ENCODE measurements at regions not wholly inside any gene's neighbourhood (a gene's known extent, or its start where the extent isn't known, plus 50 kb on each side); places are given as distances from the start of the nearest gene placed in this dataset.
A peak's percentile ranks its signal among the peaks of the same experiment; 100 is the strongest.

DNA sequence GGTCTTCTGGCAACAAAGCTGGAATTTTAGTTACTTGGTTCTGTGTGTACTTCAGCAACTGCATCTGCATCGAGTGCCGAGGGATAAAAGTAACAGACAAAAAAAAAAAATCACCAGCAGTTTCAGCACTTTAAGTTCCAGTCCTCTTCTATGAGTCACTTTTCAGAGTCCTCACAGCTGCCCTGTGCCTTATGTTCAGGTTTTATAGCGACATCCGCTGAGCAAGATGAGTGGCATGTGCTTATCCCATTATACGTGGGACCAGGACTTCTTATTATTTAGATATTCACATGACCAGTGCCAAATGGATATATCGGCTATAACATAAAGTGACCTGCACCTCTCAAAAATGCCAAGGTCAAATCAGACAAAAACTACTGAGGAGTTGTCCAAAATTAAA, 242.9 kb downstream of the FOXA2 start:
- Mint-ChIP-seq H3K27ac (ENCODE audit: unreplicated experiment) (no peak overlapping the region), H3K9me3 (no peaks in the 10 kb centered on the region), H3K27me3 (ENCODE audit: low read depth) (peaks cover 71% of the 10 kb centered on the region), H3K4me1 (no peaks in the 10 kb centered on the region), H3K4me3 (no peak overlapping the region), H3K36me3 (ENCODE audit: low read depth) (no peaks in the 10 kb centered on the region)
- TF ChIP-seq, protein P1, sequence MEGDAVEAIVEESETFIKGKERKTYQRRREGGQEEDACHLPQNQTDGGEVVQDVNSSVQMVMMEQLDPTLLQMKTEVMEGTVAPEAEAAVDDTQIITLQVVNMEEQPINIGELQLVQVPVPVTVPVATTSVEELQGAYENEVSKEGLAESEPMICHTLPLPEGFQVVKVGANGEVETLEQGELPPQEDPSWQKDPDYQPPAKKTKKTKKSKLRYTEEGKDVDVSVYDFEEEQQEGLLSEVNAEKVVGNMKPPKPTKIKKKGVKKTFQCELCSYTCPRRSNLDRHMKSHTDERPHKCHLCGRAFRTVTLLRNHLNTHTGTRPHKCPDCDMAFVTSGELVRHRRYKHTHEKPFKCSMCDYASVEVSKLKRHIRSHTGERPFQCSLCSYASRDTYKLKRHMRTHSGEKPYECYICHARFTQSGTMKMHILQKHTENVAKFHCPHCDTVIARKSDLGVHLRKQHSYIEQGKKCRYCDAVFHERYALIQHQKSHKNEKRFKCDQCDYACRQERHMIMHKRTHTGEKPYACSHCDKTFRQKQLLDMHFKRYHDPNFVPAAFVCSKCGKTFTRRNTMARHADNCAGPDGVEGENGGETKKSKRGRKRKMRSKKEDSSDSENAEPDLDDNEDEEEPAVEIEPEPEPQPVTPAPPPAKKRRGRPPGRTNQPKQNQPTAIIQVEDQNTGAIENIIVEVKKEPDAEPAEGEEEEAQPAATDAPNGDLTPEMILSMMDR (conservative IDR thresholded peaks at IDR 0.05) = no peak
- no peak for DNase-seq (ENCODE audit: low read depth, low spot score)

DNA sequence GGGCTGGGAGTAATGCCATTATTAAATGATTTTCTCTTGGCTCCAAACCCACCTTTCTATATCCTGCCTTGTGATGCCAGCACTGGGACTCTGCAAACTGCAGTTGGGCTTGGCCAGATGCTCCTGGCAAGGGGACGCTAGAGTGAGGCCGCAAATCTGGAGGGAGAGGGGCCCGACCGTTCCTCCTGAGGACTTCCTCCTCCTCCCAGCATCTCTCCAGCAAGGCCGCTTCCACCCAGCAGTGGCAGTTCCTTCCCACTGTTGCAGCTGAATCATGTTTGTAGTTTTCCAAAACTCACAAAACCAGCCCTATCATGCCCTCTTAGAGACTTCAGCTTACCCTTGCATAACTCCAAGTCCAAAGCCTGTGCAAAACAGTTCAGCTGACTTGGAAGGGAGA, 244.4 kb downstream of the FOXA2 start:
- TF ChIP-seq, protein P1 (conservative IDR thresholded peaks at IDR 0.05) = no peak
- no peaks in the 10 kb centered on the region for H3K4me1 Mint-ChIP-seq
- no peak for DNase-seq (ENCODE audit: low read depth, low spot score)
- peaks cover 75% of the 10 kb centered on the region for H3K27me3 Mint-ChIP-seq (ENCODE audit: low read depth)
- no peaks in the 10 kb centered on the region for H3K9me3 Mint-ChIP-seq
- no peak overlapping the region for H3K4me3 Mint-ChIP-seq
- H3K27ac Mint-ChIP-seq (ENCODE audit: unreplicated experiment) = no peak overlapping the region
- no peaks in the 10 kb centered on the region for H3K36me3 Mint-ChIP-seq (ENCODE audit: low read depth)

DNA sequence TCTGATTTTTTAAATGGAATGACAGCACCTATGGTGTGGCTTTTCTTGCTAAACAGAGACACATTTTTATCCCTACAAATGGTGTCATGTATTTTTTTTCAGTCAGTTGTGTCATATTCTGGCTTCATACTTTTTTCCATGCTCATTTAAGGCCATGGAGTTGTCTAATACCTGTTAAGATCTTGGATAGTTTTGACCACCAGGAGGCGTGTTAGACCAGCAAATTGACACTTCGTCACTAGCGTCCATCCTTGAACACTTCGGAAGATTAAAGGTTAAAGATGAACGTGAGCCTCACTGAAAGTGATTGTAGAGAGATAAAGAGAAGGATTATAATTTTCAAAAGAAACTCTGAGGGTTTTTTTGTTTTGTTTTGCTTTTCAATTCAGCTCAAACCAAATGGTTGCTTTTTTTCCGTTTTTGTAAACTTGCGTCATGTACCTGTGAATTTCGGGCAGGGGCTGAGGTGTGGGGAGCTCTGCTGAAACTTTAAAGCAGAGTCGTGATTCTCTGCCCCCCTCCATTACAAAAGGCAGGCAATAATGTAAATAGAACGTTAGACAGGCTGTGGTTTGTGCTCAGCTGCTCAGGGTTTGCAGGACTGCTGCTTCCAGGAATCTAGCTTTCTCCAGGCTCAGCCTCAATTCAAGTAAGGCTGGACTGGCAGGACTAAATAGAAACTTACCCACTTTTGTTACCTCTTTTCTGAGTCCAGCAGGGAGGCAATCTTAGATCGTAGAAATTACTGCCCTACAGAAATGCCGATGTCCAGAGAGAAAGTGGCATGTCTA, 245.1 kb downstream of the FOXA2 start:
- no peaks in the 10 kb centered on the region for H3K36me3 Mint-ChIP-seq (ENCODE audit: low read depth)
- no peak overlapping the region for H3K4me3 Mint-ChIP-seq
- H3K9me3 Mint-ChIP-seq = no peaks in the 10 kb centered on the region
- TF ChIP-seq, protein P1 (conservative IDR thresholded peaks at IDR 0.05) = peak; percentile 92
- no peak overlapping the region for H3K27ac Mint-ChIP-seq (ENCODE audit: unreplicated experiment)
- DNase-seq (ENCODE audit: low read depth, low spot score) = peak; percentile 67
- no peaks in the 10 kb centered on the region for H3K4me1 Mint-ChIP-seq
- H3K27me3 Mint-ChIP-seq (ENCODE audit: low read depth) = peaks cover 81% of the 10 kb centered on the region

DNA sequence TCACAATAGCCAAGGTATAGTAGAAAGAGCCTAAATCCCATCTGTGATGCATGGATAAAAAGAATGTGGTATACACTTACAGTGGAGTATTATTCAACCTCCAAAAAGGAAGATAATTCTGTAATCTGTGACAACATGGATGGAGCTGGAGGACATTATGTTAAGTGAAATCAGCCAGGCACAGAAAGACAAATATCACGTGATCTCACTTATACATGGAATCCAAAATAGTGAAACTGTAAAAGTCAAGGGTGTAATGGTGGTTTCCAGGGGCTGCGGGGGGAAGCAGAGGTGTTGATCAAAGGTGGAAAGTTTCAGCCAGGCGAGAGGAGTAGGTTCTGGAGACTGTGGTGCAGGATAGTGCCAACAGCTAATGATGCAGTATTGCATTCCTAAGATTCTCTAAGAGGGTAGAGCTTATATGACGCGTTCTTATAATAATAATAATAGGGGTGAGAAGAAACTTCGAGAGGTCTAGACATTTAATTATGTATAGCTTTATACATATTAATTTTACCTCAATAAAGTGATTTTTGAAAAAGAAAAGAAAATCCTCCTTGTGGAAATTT, 246.1 kb downstream of the FOXA2 start:
- no peak overlapping the region for H3K27ac Mint-ChIP-seq (ENCODE audit: unreplicated experiment)
- no peak for DNase-seq (ENCODE audit: low read depth, low spot score)
- peaks cover 91% of the 10 kb centered on the region for H3K27me3 Mint-ChIP-seq (ENCODE audit: low read depth)
- H3K4me3 Mint-ChIP-seq = no peak overlapping the region
- no peaks in the 10 kb centered on the region for H3K4me1 Mint-ChIP-seq
- H3K9me3 Mint-ChIP-seq = no peaks in the 10 kb centered on the region
- no peaks in the 10 kb centered on the region for H3K36me3 Mint-ChIP-seq (ENCODE audit: low read depth)
- TF ChIP-seq, protein P1 (conservative IDR thresholded peaks at IDR 0.05) = no peak

DNA sequence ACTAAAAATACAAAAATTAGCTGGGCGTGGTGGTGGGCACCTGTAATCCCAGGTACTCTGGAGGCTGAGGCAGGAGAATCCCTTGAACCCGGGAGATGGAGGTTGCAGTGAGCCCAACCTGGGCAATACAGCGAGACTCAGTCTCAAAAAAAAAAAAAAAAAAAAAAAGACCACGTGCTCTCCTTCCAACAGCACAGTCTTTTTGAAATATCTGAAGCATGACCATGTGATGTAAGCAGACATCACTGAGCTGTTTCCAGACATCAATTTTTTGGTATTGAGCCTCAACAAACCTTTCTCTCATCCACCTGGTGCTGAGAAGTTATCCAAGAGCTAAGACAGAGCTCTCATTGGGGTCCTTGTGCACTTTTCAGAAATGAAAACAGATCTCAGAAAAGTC, 249.2 kb downstream of the FOXA2 start:
- no peaks in the 10 kb centered on the region for H3K9me3 Mint-ChIP-seq
- no peak overlapping the region for H3K27ac Mint-ChIP-seq (ENCODE audit: unreplicated experiment)
- no peak overlapping the region for H3K4me3 Mint-ChIP-seq
- H3K4me1 Mint-ChIP-seq = no peaks in the 10 kb centered on the region
- no peak for DNase-seq (ENCODE audit: low read depth, low spot score)
- H3K27me3 Mint-ChIP-seq (ENCODE audit: low read depth) = peaks cover 93% of the 10 kb centered on the region
- no peaks in the 10 kb centered on the region for H3K36me3 Mint-ChIP-seq (ENCODE audit: low read depth)
- TF ChIP-seq, protein P1 (conservative IDR thresholded peaks at IDR 0.05) = no peak

Measured in neural crest cell (in vitro differentiated cells).